Liver (tissue), 8 donors: ENCODE measurements at regions not wholly inside any gene's neighbourhood (a gene's known extent, or its start where the extent isn't known, plus 50 kb on each side); places are given as distances from the start of the nearest gene placed in this dataset.

Source experiments
- DNase-seq: peaks from one replicate; pipeline ENCODE4 v3.0.0-alpha.2; 2017; ENCODE audit warnings: low spot score
- H3K27ac ChIP-seq, 2 donors: one replicate each; pipeline ENCODE4 v1.7.0; 2013; ENCODE audit warnings: inconsistent platforms in 2 of 2, low read length in 2 of 2, control low read depth in 1 of 2, low read depth in 1 of 2, mild to moderate bottlenecking in 1 of 2
- H3K27me3 ChIP-seq, 4 donors: one replicate each; pipeline versions ENCODE4 v1.6.1 to v1.7.0; 2013; ENCODE audit warnings: low read length in 3 of 4, inconsistent platforms in 1 of 4, mild to moderate bottlenecking in 1 of 4, moderate library complexity in 1 of 4; ENCODE audit not compliant: control insufficient read depth in 4 of 4, insufficient read depth in 4 of 4
- H3K36me3 ChIP-seq, 4 donors: one replicate each; pipeline versions ENCODE4 v1.6.1 to v1.7.0; 2013; ENCODE audit warnings: low read length in 3 of 4, mild to moderate bottlenecking in 3 of 4, low read depth in 1 of 4, moderate library complexity in 1 of 4; ENCODE audit not compliant: control insufficient read depth in 4 of 4, insufficient read depth in 3 of 4
- H3K4me1 ChIP-seq, 4 donors: one replicate each; pipeline versions ENCODE4 v1.6.1 to v1.7.0; 2013; ENCODE audit warnings: low read length in 3 of 4, mild to moderate bottlenecking in 3 of 4, moderate library complexity in 1 of 4; ENCODE audit not compliant: control insufficient read depth in 4 of 4, insufficient read depth in 4 of 4
- H3K4me3 ChIP-seq, 3 donors: one replicate each; pipeline versions ENCODE4 v1.6.1 to v1.7.0; 2013; ENCODE audit warnings: low read length in 3 of 3, control low read depth in 1 of 3, low read depth in 1 of 3, mild to moderate bottlenecking in 1 of 3
- H3K9ac ChIP-seq, 2 donors: one replicate each; pipeline ENCODE4 v1.7.0; 2013; ENCODE audit warnings: low read length in 2 of 2, mild to moderate bottlenecking in 2 of 2, moderate library complexity in 2 of 2, control low read depth in 1 of 2, low read depth in 1 of 2
- H3K9me3 ChIP-seq, 4 donors: one replicate each; pipeline versions ENCODE4 v1.6.1 to v1.7.0; 2013; ENCODE audit warnings: low read length in 3 of 4; ENCODE audit not compliant: control insufficient read depth in 4 of 4
- FOXA1 ChIP-seq: IDR thresholded peaks from 2 replicates; pipeline ENCODE4 v1.6.1; 2016; ENCODE audit warnings: antibody characterized with exemption
- FOXA2 ChIP-seq: IDR thresholded peaks from 2 replicates; pipeline ENCODE4 v1.6.1; 2016; ENCODE audit warnings: antibody characterized with exemption
- GABPA ChIP-seq, 2 donors: IDR thresholded peaks in 1 of 2; conservative IDR thresholded peaks in 1 of 2; 2 replicates each; pipeline ENCODE4 v1.6.1; 2016; ENCODE audit warnings: antibody characterized with exemption in 2 of 2, mild to moderate bottlenecking in 1 of 2, moderate library complexity in 1 of 2
- HNF4A ChIP-seq, 2 donors: conservative IDR thresholded peaks; 2 replicates each; pipeline ENCODE4 v1.6.1; 2016; ENCODE audit warnings: antibody characterized with exemption in 2 of 2, mild to moderate bottlenecking in 2 of 2
- HNF4G ChIP-seq: IDR thresholded peaks from 2 replicates; pipeline ENCODE4 v1.6.1; 2016; ENCODE audit warnings: antibody characterized with exemption
- JUND ChIP-seq, 2 donors: IDR thresholded peaks; 2 replicates each; pipeline ENCODE4 v1.6.1; 2016; ENCODE audit warnings: antibody characterized with exemption in 2 of 2
- NR2F2 ChIP-seq: IDR thresholded peaks from 2 replicates; pipeline ENCODE4 v1.6.1; 2016; ENCODE audit warnings: antibody characterized with exemption
- RAD21 ChIP-seq, 2 donors: IDR thresholded peaks; 2 replicates each; pipeline ENCODE4 v1.6.1; 2016; ENCODE audit warnings: antibody characterized with exemption in 2 of 2, mild to moderate bottlenecking in 2 of 2
- RXRA ChIP-seq, 2 donors: IDR thresholded peaks; 2 replicates each; pipeline ENCODE4 v1.6.1; 2017 to 2018; ENCODE audit warnings: antibody characterized with exemption in 2 of 2, mild to moderate bottlenecking in 1 of 2
- SP1 ChIP-seq: IDR thresholded peaks from 2 replicates; pipeline ENCODE4 v1.6.1; 2018; ENCODE audit warnings: antibody characterized with exemption, mild to moderate bottlenecking
- TAF1 ChIP-seq: conservative IDR thresholded peaks from 2 replicates; pipeline ENCODE4 v1.6.1; 2016; ENCODE audit warnings: antibody characterized with exemption, mild to moderate bottlenecking
- YY1 ChIP-seq: IDR thresholded peaks from 2 replicates; pipeline ENCODE4 v1.6.1; 2016; ENCODE audit warnings: antibody characterized with exemption, mild to moderate bottlenecking
- WGBS: extraction: QIAGEN DNeasy Blood & Tissue Kit; methylation state at CpG from one replicate; pipeline ENCODE4 v1.1.7; 2013; 5-methylcytosine and 5-hydroxymethylcytosine counted together
- TF ChIP-seq, protein P1 (sequence below): IDR thresholded peaks from 2 replicates; pipeline ENCODE4 v1.6.1; 2016; ENCODE audit warnings: antibody characterized with exemption
- TF ChIP-seq, protein P2 (sequence below): IDR thresholded peaks from 2 replicates; pipeline ENCODE4 v1.6.1; 2016; ENCODE audit warnings: antibody characterized with exemption
- TF ChIP-seq, protein P3 (sequence below): IDR thresholded peaks from 2 replicates; pipeline ENCODE4 v1.6.1; 2016; ENCODE audit warnings: antibody characterized with exemption
- TF ChIP-seq, protein P4 (sequence below): fragments of 150-350 bp; IDR thresholded peaks from 2 replicates; pipeline ENCODE4 v1.5.1; 2017; ENCODE audit warnings: improper control_type of control experiment, low read depth, low read length; ENCODE audit not compliant: missing input control
- TF ChIP-seq, protein P5 (sequence below): IDR thresholded peaks from 2 replicates; pipeline ENCODE4 v1.6.1; 2016; ENCODE audit warnings: antibody characterized with exemption, mild to moderate bottlenecking
- donor health status: healthy.
- donor health status: healthy.
- donor health status: healthy.
- donor health status: healthy.
- donor health status: healthy.

DNA sequence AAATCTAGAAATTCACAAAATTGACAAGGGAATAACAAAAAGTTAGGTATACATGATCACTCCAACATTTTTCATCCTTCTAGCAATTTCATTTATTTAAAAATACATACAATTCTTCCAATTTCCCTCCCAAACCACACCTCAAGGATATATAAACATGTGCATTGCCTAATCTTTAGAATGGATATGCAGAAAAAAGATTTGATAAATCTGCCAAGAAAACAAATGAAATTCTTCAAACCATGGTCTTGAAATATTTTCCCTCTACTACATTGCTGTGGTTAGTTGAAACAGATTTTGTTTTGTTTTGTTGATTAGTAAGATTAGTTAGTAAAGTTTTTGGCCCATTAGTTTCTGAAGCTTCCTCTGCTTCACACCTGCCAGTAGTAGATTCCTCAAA is 703.3 kb upstream of the CCDC179 start:
- Histone ChIP-seq H3K9me3 (no peaks in the 10 kb centered on the region), H3K9ac (no peak overlapping the region), H3K4me1 (no peaks in the 10 kb centered on the region), H3K36me3 (no peaks in the 10 kb centered on the region), H3K27ac (no peak overlapping the region), H3K4me3 (no peak overlapping the region), H3K27me3 (peaks cover 0 to 3% (median 0%) of the 10 kb centered on the region in 4 donors)
- DNase-seq = no peak
- no peak for TF ChIP-seq RAD21 (IDR thresholded peaks at IDR 0.05)
- TF ChIP-seq, protein P1, sequence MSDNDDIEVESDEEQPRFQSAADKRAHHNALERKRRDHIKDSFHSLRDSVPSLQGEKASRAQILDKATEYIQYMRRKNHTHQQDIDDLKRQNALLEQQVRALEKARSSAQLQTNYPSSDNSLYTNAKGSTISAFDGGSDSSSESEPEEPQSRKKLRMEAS = no peak
- no peak for TF ChIP-seq GABPA (IDR thresholded peaks at IDR 0.05 in 1 of 2, conservative IDR thresholded peaks at IDR 0.05 in 1 of 2)
- no peak for TF ChIP-seq TAF1
- TF ChIP-seq, protein P2, sequence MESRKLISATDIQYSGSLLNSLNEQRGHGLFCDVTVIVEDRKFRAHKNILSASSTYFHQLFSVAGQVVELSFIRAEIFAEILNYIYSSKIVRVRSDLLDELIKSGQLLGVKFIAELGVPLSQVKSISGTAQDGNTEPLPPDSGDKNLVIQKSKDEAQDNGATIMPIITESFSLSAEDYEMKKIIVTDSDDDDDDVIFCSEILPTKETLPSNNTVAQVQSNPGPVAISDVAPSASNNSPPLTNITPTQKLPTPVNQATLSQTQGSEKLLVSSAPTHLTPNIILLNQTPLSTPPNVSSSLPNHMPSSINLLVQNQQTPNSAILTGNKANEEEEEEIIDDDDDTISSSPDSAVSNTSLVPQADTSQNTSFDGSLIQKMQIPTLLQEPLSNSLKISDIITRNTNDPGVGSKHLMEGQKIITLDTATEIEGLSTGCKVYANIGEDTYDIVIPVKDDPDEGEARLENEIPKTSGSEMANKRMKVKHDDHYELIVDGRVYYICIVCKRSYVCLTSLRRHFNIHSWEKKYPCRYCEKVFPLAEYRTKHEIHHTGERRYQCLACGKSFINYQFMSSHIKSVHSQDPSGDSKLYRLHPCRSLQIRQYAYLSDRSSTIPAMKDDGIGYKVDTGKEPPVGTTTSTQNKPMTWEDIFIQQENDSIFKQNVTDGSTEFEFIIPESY = no peak
- TF ChIP-seq, protein P3, sequence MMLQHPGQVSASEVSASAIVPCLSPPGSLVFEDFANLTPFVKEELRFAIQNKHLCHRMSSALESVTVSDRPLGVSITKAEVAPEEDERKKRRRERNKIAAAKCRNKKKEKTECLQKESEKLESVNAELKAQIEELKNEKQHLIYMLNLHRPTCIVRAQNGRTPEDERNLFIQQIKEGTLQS = no peak
- no peak for TF ChIP-seq RXRA (IDR thresholded peaks at IDR 0.05)
- no peak for TF ChIP-seq FOXA2
- TF ChIP-seq FOXA1 = no peak
- no peak for TF ChIP-seq HNF4G
- TF ChIP-seq SP1 = no peak
- TF ChIP-seq, protein P4, sequence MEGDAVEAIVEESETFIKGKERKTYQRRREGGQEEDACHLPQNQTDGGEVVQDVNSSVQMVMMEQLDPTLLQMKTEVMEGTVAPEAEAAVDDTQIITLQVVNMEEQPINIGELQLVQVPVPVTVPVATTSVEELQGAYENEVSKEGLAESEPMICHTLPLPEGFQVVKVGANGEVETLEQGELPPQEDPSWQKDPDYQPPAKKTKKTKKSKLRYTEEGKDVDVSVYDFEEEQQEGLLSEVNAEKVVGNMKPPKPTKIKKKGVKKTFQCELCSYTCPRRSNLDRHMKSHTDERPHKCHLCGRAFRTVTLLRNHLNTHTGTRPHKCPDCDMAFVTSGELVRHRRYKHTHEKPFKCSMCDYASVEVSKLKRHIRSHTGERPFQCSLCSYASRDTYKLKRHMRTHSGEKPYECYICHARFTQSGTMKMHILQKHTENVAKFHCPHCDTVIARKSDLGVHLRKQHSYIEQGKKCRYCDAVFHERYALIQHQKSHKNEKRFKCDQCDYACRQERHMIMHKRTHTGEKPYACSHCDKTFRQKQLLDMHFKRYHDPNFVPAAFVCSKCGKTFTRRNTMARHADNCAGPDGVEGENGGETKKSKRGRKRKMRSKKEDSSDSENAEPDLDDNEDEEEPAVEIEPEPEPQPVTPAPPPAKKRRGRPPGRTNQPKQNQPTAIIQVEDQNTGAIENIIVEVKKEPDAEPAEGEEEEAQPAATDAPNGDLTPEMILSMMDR = no peak
- TF ChIP-seq, protein P5, sequence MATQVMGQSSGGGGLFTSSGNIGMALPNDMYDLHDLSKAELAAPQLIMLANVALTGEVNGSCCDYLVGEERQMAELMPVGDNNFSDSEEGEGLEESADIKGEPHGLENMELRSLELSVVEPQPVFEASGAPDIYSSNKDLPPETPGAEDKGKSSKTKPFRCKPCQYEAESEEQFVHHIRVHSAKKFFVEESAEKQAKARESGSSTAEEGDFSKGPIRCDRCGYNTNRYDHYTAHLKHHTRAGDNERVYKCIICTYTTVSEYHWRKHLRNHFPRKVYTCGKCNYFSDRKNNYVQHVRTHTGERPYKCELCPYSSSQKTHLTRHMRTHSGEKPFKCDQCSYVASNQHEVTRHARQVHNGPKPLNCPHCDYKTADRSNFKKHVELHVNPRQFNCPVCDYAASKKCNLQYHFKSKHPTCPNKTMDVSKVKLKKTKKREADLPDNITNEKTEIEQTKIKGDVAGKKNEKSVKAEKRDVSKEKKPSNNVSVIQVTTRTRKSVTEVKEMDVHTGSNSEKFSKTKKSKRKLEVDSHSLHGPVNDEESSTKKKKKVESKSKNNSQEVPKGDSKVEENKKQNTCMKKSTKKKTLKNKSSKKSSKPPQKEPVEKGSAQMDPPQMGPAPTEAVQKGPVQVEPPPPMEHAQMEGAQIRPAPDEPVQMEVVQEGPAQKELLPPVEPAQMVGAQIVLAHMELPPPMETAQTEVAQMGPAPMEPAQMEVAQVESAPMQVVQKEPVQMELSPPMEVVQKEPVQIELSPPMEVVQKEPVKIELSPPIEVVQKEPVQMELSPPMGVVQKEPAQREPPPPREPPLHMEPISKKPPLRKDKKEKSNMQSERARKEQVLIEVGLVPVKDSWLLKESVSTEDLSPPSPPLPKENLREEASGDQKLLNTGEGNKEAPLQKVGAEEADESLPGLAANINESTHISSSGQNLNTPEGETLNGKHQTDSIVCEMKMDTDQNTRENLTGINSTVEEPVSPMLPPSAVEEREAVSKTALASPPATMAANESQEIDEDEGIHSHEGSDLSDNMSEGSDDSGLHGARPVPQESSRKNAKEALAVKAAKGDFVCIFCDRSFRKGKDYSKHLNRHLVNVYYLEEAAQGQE = no peak
- no peak for TF ChIP-seq YY1
- no peak for TF ChIP-seq NR2F2

DNA sequence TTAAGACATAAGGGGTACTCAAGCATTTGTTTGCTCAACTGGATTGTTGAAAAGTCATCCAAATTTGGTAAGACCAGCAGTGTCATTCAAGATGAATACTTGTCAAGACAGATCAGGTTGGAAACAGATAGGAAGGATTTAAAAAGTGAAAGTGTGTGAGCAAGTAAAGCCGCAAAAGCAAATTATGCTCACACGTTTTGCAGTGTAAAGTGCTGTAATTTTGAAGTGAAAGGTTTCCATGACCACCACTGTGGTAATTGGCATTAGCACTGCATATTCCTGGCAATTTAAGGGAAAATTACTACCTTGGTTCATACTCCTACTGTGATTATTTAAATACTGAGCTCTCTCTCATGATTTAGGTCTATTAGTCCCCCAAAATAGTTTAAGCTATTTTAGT is 704.1 kb upstream of the CCDC179 start:
- H3K27me3 ChIP-seq = peaks cover 0 to 3% (median 0%) of the 10 kb centered on the region in 4 donors
- WGBS = 78% methylated on average over 2 of the region's 2 CpGs
- H3K4me3 ChIP-seq = no peak overlapping the region
- TF ChIP-seq SP1 (no peak), NR2F2 (no peak), RAD21 (IDR thresholded peaks at IDR 0.05) (no peak), HNF4G (no peak), JUND (IDR thresholded peaks at IDR 0.05) (no peak), YY1 (no peak), HNF4A (conservative IDR thresholded peaks at IDR 0.05) (no peak)
- TF ChIP-seq, protein P5 = no peak
- TF ChIP-seq, protein P3 = no peak
- no peaks in the 10 kb centered on the region for H3K36me3 ChIP-seq
- H3K27ac ChIP-seq = no peak overlapping the region
- no peak for DNase-seq
- no peaks in the 10 kb centered on the region for H3K4me1 ChIP-seq
- no peak overlapping the region for H3K9ac ChIP-seq
- H3K9me3 ChIP-seq = no peaks in the 10 kb centered on the region
